ENCODE measurements at regions not wholly inside any gene's neighbourhood (a gene's known extent, or its start where the extent isn't known, plus 50 kb on each side); places are given as distances from the start of the nearest gene placed in this dataset.

- no peak for FAIRE-seq
- whole genome bisulfite sequencing, 2 donors: 42 to 51% methylated on average over 2 of the region's 2 CpGs
- no peak for TF ChIP-seq CTCF (IDR thresholded peaks at IDR 0.05)
- Histone ChIP-seq H3K9me3 (no peaks in the 10 kb centered on the region), H3K4me3 (no peak overlapping the region), H3K4me1 (no peaks in the 10 kb centered on the region), H3K36me3 (no peaks in the 10 kb centered on the region), H3K27ac (no peak overlapping the region), H3K27me3 (no peaks in the 10 kb centered on the region)
- ATAC-seq: no peak
- no peak for DNase-seq
- intact Hi-C loops (cut with DNase I): no loop called here
Measured at GRCh38 chr7:109950256-109950655, 1140.7 kb upstream of the LRRN3 start.

- WGBS, 2 donors: 33 to 35% methylated on average over 3 of the region's 3 CpGs
- intact Hi-C loops (cut with DNase I): no loop called here
- no peaks in the 10 kb centered on the region for H3K36me3 ChIP-seq
- no peaks in the 10 kb centered on the region for H3K27me3 ChIP-seq
- no peaks in the 10 kb centered on the region for H3K4me1 ChIP-seq
- H3K9me3 ChIP-seq: no peaks in the 10 kb centered on the region
- TF ChIP-seq CTCF (IDR thresholded peaks at IDR 0.05): no peak
- H3K27ac ChIP-seq: no peak overlapping the region
- DNase-seq (no peak), FAIRE-seq (no peak), ATAC-seq (no peak)
- H3K4me3 ChIP-seq: no peak overlapping the region
Measured at GRCh38 chr7:109950821-109951564, 1139.9 kb upstream of the LRRN3 start.

GRCh38 chr7:109951565-109951928 lies 1139.4 kb upstream of the LRRN3 start:
- TF ChIP-seq CTCF (IDR thresholded peaks at IDR 0.05): no peak
- DNase-seq (no peak), FAIRE-seq (no peak), ATAC-seq (no peak)
- Histone ChIP-seq H3K36me3 (no peaks in the 10 kb centered on the region), H3K4me1 (no peaks in the 10 kb centered on the region), H3K27me3 (no peaks in the 10 kb centered on the region), H3K9me3 (no peaks in the 10 kb centered on the region), H3K27ac (no peak overlapping the region), H3K4me3 (no peak overlapping the region)
- 79 to 84% methylated on average over 4 of the region's 4 CpGs for WGBS, 2 donors
- intact Hi-C loops (cut with DNase I): no loop called here

- no peak for TF ChIP-seq CTCF (IDR thresholded peaks at IDR 0.05)
- intact Hi-C loops (cut with DNase I): no loop called here
- Histone ChIP-seq H3K4me3 (no peak overlapping the region), H3K36me3 (no peaks in the 10 kb centered on the region), H3K9me3 (no peaks in the 10 kb centered on the region), H3K27ac (no peak overlapping the region), H3K27me3 (no peaks in the 10 kb centered on the region), H3K4me1 (no peaks in the 10 kb centered on the region)
- ATAC-seq (no peak), FAIRE-seq (no peak), DNase-seq (no peak)
Measured at GRCh38 chr7:109955986-109956385, 1134.9 kb upstream of the LRRN3 start.

DNA sequence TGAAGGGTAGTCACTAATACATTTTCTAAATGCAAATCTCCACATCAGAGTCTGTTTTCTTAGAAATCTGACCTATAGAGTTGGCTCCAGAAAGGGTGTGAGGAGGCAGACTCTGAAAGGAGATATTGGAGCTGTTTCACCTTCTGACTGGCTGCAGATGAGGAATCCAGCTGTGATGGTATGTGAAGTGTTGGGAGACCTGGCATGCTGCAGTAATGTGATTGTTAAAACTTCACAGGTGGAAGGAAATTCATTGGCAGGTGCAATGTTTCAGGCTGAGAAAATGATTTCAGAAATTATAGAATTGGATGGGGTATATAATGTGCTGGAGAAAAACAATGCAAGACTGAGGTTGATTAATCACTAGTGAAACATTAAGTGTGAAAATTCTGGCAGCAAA lies 1134.0 kb upstream of the LRRN3 start:
- no peak for DNase-seq
- FAIRE-seq: no peak

More for the DNA sequence above, 1134.0 kb upstream of the LRRN3 start:
- intact Hi-C loops (cut with DNase I): no loop called here
- no peaks in the 10 kb centered on the region for H3K9me3 ChIP-seq
- H3K4me1 ChIP-seq: no peaks in the 10 kb centered on the region
- H3K36me3 ChIP-seq: no peaks in the 10 kb centered on the region
- no peak for ATAC-seq
- H3K27me3 ChIP-seq: no peaks in the 10 kb centered on the region
- TF ChIP-seq CTCF (IDR thresholded peaks at IDR 0.05): no peak
- H3K4me3 ChIP-seq: no peak overlapping the region
- no peak overlapping the region for H3K27ac ChIP-seq

All from pancreas (tissue), 10 donors.